ENCODE measurements at regions not wholly inside any gene's neighbourhood (a gene's known extent, or its start where the extent isn't known, plus 50 kb on each side); places are given as distances from the start of the nearest gene placed in this dataset.

GRCh38 chr13:62139597-62139996, 723.9 kb upstream of the PCDH20 start:
- no peak overlapping the region for H3K4me3 ChIP-seq (ENCODE audit: low read length)
- TF ChIP-seq CTCF (IDR thresholded peaks at IDR 0.05; ENCODE audit: insufficient read depth, low read depth, low read length, missing control alignments), result no peak
- no peak for DNase-seq (ENCODE audit: low read depth)

GRCh38 chr13:62137629-62138405, 722.2 kb upstream of the PCDH20 start:
- no peak overlapping the region for H3K4me3 ChIP-seq (ENCODE audit: low read length)
- no peak for TF ChIP-seq CTCF (IDR thresholded peaks at IDR 0.05; ENCODE audit: insufficient read depth, low read depth, low read length, missing control alignments)
- no peak for DNase-seq (ENCODE audit: low read depth)

DNA sequence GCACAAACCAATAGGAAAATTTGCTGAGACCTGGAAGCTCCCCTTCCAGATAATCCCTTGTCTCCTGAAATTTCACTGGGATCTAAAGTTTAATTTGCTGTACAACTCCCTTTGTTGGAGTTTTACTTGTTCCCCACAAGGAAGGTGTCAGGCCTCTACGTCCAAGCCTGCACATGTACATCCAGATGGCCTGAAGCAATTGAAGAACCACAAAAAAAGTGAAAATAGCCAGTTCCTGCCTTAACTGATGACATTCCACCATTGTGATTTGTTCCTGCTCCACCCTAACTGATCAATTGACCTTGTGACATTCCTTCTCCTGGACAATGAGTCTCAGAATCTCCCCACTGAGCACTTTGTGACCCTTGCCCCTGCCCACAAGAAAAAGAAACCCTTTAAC, 716.0 kb upstream of the PCDH20 start:
- no peak for DNase-seq (ENCODE audit: low read depth)
- no peak for TF ChIP-seq CTCF (IDR thresholded peaks at IDR 0.05; ENCODE audit: insufficient read depth, low read depth, low read length, missing control alignments)
- H3K4me3 ChIP-seq (ENCODE audit: low read length), result no peak overlapping the region

- H3K4me3 ChIP-seq (ENCODE audit: low read length), result no peak overlapping the region
- DNase-seq (ENCODE audit: low read depth), result no peak
- no peak for TF ChIP-seq CTCF (IDR thresholded peaks at IDR 0.05; ENCODE audit: insufficient read depth, low read depth, low read length, missing control alignments)
Measured at GRCh38 chr13:62130062-62130970, 714.7 kb upstream of the PCDH20 start.

DNA sequence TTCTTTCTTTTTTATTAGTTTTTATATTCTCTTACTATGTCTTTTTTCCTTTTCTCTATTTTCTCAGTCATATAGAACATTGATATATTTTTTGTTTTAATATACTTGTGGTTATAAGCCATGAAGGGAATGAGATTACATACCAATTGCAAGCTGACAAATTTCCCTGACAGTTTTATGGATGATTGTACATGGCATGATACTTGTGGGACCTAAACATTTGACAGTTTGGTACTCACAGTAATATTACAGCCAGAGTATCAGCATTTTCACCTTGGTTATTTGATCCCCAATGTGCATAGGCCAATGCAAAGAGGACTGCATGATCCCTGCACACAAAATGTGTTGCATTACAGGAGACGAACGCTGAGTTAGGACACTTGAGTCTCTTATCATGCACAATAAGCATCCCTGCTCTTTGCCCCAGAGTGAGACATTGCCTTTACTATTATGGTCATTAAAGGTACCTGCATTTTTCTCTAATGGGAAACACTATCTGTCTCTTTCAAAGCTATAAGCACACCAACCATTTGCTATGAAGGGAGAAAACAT, 713.4 kb upstream of the PCDH20 start:
- TF ChIP-seq CTCF (IDR thresholded peaks at IDR 0.05; ENCODE audit: insufficient read depth, low read depth, low read length, missing control alignments), result no peak
- no peak for DNase-seq (ENCODE audit: low read depth)

DNA sequence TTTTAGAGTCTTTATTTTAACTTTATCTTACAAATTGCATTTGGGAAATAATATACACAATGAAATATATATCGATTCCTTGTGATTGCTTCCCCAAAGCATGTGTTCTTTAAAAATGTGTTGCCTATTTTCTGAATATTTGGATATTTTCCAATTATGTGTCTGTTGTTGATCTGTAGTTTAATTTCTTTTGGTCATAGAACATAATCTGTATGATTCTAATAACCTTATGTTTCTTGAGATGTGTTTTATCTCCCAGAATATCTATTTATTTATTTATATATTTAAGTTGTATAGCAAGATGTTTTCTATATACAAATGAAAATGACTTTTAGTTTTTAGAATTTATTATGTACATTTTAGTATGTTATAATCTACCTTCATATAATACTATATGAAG, 710.8 kb upstream of the PCDH20 start:
- no peak overlapping the region for H3K4me3 ChIP-seq (ENCODE audit: low read length)
- no peak for DNase-seq (ENCODE audit: low read depth)
- TF ChIP-seq CTCF (IDR thresholded peaks at IDR 0.05; ENCODE audit: insufficient read depth, low read depth, low read length, missing control alignments), result no peak

More for the DNA sequence above, 713.4 kb upstream of the PCDH20 start:
- no peak overlapping the region for H3K4me3 ChIP-seq (ENCODE audit: low read length)

Measured in epithelial cell of esophagus (primary cell).